ENCODE measurements at regions not wholly inside any gene's neighbourhood (a gene's known extent, or its start where the extent isn't known, plus 50 kb on each side); places are given as distances from the start of the nearest gene placed in this dataset.
A peak's percentile ranks its signal among the peaks of the same experiment; 100 is the strongest.

DNA sequence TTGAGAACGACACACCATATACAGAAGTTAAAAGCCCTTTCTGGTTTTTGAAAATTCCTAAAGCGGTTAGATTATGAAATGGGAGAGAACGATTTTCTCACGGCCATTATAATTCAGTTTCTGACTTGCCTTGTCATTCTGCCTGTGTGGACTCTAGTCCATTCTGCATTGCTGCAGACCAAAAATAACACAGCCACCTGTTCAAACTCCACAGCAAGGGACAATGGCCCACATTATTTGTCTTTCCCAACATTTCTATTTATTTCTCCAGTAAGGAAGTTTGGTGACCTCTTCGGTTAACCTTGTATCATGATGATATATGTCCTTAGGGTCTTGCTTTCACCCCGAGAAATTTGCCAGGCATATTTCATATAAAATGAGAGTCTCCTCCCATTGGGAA is 497.7 kb downstream of the BRINP1 start:
- TF ChIP-seq ZNF565 (CRISPR knock-in tag; conservative IDR thresholded peaks at IDR 0.05; ENCODE audit: low read depth): no peak
- TF ChIP-seq GLIS3 (CRISPR knock-in tag; IDR thresholded peaks at IDR 0.05): no peak
- no peak for TF ChIP-seq ZC3H10 (CRISPR knock-in tag; IDR thresholded peaks at IDR 0.05)
- TF ChIP-seq RARB (CRISPR knock-in tag; IDR thresholded peaks at IDR 0.05): no peak
- no peak for TF ChIP-seq TCF4 (CRISPR knock-in tag; IDR thresholded peaks at IDR 0.05; ENCODE audit: borderline replicate concordance)
- TF ChIP-seq, protein P1, sequence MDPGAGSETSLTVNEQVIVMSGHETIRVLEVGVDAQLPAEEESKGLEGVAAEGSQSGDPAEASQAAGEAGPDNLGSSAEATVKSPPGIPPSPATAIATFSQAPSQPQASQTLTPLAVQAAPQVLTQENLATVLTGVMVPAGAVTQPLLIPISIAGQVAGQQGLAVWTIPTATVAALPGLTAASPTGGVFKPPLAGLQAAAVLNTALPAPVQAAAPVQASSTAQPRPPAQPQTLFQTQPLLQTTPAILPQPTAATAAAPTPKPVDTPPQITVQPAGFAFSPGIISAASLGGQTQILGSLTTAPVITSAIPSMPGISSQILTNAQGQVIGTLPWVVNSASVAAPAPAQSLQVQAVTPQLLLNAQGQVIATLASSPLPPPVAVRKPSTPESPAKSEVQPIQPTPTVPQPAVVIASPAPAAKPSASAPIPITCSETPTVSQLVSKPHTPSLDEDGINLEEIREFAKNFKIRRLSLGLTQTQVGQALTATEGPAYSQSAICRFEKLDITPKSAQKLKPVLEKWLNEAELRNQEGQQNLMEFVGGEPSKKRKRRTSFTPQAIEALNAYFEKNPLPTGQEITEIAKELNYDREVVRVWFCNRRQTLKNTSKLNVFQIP (CRISPR knock-in tag; IDR thresholded peaks at IDR 0.05; ENCODE audit: borderline replicate concordance, low read depth): no peak
- no peak for TF ChIP-seq PPARA (CRISPR knock-in tag; IDR thresholded peaks at IDR 0.05; ENCODE audit: borderline replicate concordance)
- no peak for TF ChIP-seq ARNTL (CRISPR knock-in tag; IDR thresholded peaks at IDR 0.05; ENCODE audit: borderline replicate concordance, low read depth)
- TF ChIP-seq, protein P2, sequence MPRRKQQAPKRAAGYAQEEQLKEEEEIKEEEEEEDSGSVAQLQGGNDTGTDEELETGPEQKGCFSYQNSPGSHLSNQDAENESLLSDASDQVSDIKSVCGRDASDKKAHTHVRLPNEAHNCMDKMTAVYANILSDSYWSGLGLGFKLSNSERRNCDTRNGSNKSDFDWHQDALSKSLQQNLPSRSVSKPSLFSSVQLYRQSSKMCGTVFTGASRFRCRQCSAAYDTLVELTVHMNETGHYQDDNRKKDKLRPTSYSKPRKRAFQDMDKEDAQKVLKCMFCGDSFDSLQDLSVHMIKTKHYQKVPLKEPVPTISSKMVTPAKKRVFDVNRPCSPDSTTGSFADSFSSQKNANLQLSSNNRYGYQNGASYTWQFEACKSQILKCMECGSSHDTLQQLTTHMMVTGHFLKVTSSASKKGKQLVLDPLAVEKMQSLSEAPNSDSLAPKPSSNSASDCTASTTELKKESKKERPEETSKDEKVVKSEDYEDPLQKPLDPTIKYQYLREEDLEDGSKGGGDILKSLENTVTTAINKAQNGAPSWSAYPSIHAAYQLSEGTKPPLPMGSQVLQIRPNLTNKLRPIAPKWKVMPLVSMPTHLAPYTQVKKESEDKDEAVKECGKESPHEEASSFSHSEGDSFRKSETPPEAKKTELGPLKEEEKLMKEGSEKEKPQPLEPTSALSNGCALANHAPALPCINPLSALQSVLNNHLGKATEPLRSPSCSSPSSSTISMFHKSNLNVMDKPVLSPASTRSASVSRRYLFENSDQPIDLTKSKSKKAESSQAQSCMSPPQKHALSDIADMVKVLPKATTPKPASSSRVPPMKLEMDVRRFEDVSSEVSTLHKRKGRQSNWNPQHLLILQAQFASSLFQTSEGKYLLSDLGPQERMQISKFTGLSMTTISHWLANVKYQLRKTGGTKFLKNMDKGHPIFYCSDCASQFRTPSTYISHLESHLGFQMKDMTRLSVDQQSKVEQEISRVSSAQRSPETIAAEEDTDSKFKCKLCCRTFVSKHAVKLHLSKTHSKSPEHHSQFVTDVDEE (CRISPR knock-in tag; IDR thresholded peaks at IDR 0.05): no peak
- TF ChIP-seq, protein P3, sequence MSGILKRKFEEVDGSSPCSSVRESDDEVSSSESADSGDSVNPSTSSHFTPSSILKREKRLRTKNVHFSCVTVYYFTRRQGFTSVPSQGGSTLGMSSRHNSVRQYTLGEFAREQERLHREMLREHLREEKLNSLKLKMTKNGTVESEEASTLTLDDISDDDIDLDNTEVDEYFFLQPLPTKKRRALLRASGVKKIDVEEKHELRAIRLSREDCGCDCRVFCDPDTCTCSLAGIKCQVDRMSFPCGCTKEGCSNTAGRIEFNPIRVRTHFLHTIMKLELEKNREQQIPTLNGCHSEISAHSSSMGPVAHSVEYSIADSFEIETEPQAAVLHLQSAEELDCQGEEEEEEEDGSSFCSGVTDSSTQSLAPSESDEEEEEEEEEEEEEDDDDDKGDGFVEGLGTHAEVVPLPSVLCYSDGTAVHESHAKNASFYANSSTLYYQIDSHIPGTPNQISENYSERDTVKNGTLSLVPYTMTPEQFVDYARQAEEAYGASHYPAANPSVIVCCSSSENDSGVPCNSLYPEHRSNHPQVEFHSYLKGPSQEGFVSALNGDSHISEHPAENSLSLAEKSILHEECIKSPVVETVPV (CRISPR knock-in tag; IDR thresholded peaks at IDR 0.05): no peak
- TF ChIP-seq BACH2 (CRISPR knock-in tag; IDR thresholded peaks at IDR 0.05; ENCODE audit: borderline replicate concordance): no peak
- no peak for TF ChIP-seq ZFP30 (CRISPR knock-in tag; IDR thresholded peaks at IDR 0.05)
- ATAC-seq: no peak

DNA sequence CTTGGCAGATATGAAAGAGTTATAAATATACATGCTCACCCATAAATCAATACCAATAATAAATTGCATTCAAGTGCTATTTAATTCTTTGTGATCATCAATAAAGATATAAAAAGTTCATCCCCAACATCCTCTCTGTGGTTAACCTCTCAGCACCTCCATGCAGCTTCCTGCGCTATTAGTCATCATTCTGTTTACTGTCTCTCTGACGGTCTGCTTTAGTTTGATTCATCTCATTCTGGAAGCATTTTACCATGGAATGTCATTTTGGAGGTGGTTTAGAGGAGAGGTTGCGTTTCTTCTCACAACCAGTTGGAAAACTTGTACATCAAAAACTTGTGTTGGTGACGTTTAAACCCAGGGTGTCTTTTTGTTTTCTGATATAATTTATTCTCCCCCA is 486.6 kb downstream of the BRINP1 start:
- no peak for TF ChIP-seq TOX (CRISPR knock-in tag; IDR thresholded peaks at IDR 0.05; ENCODE audit: borderline replicate concordance)
- TF ChIP-seq, protein P1 (CRISPR knock-in tag; IDR thresholded peaks at IDR 0.05; ENCODE audit: borderline replicate concordance, low read depth): no peak
- no peak for TF ChIP-seq ZFP3 (CRISPR knock-in tag; IDR thresholded peaks at IDR 0.05)
- no peak for TF ChIP-seq ZNF565 (CRISPR knock-in tag; conservative IDR thresholded peaks at IDR 0.05; ENCODE audit: low read depth)
- peak; percentile 46; the same call in 1 of the 2 replicates for TF ChIP-seq ISL1 (CRISPR knock-in tag; IDR thresholded peaks at IDR 0.05)
- ATAC-seq: no peak

DNA sequence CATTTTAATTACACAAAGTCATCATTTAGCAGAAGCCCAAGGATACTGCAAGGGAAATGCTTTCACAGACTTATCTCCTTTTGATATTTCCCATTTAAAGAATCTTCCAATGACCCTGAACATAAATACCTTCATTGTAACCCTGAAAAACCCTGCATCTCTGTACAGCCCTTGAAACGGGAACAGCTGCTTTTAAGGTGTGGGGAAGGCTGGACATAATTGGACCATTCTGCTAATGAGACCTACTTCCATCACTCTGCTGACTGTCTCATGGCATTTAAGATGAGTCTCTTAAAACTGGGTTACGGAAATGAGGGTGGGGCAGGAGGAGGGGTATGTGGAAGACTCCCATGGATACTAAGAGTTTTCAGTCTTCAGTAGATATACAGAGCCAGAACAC is 485.8 kb downstream of the BRINP1 start:
- no peak for ATAC-seq
- no peak for TF ChIP-seq ZNF8 (CRISPR knock-in tag; IDR thresholded peaks at IDR 0.05)
- TF ChIP-seq, protein P4, sequence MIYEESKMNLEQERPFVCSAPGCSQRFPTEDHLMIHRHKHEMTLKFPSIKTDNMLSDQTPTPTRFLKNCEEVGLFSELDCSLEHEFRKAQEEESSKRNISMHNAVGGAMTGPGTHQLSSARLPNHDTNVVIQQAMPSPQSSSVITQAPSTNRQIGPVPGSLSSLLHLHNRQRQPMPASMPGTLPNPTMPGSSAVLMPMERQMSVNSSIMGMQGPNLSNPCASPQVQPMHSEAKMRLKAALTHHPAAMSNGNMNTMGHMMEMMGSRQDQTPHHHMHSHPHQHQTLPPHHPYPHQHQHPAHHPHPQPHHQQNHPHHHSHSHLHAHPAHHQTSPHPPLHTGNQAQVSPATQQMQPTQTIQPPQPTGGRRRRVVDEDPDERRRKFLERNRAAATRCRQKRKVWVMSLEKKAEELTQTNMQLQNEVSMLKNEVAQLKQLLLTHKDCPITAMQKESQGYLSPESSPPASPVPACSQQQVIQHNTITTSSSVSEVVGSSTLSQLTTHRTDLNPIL (CRISPR knock-in tag; IDR thresholded peaks at IDR 0.05; ENCODE audit: low read depth): no peak
- no peak for TF ChIP-seq BACH2 (CRISPR knock-in tag; IDR thresholded peaks at IDR 0.05; ENCODE audit: borderline replicate concordance)
- TF ChIP-seq, protein P1 (CRISPR knock-in tag; IDR thresholded peaks at IDR 0.05; ENCODE audit: borderline replicate concordance, low read depth): no peak
- no peak for TF ChIP-seq ZNF565 (CRISPR knock-in tag; conservative IDR thresholded peaks at IDR 0.05; ENCODE audit: low read depth)
- TF ChIP-seq ZNF70 (CRISPR knock-in tag; IDR thresholded peaks at IDR 0.05): no peak
- TF ChIP-seq PPARA (CRISPR knock-in tag; IDR thresholded peaks at IDR 0.05; ENCODE audit: borderline replicate concordance): no peak
- no peak for TF ChIP-seq ESRRG (CRISPR knock-in tag; IDR thresholded peaks at IDR 0.05)
- TF ChIP-seq, protein P5, sequence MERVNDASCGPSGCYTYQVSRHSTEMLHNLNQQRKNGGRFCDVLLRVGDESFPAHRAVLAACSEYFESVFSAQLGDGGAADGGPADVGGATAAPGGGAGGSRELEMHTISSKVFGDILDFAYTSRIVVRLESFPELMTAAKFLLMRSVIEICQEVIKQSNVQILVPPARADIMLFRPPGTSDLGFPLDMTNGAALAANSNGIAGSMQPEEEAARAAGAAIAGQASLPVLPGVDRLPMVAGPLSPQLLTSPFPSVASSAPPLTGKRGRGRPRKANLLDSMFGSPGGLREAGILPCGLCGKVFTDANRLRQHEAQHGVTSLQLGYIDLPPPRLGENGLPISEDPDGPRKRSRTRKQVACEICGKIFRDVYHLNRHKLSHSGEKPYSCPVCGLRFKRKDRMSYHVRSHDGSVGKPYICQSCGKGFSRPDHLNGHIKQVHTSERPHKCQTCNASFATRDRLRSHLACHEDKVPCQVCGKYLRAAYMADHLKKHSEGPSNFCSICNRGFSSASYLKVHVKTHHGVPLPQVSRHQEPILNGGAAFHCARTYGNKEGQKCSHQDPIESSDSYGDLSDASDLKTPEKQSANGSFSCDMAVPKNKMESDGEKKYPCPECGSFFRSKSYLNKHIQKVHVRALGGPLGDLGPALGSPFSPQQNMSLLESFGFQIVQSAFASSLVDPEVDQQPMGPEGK (CRISPR knock-in tag; IDR thresholded peaks at IDR 0.05; ENCODE audit: borderline replicate concordance): no peak
- TF ChIP-seq, protein P2 (CRISPR knock-in tag; IDR thresholded peaks at IDR 0.05): no peak
- TF ChIP-seq SNAI2 (CRISPR knock-in tag; IDR thresholded peaks at IDR 0.05): no peak
- no peak for TF ChIP-seq TCF4 (CRISPR knock-in tag; IDR thresholded peaks at IDR 0.05; ENCODE audit: borderline replicate concordance)
- TF ChIP-seq ISL1 (CRISPR knock-in tag; IDR thresholded peaks at IDR 0.05): no peak
- no peak for TF ChIP-seq OSR1 (CRISPR knock-in tag; IDR thresholded peaks at IDR 0.05)
